ENCODE measurements at regions not wholly inside any gene's neighbourhood (a gene's known extent, or its start where the extent isn't known, plus 50 kb on each side); places are given as distances from the start of the nearest gene placed in this dataset.

DNA sequence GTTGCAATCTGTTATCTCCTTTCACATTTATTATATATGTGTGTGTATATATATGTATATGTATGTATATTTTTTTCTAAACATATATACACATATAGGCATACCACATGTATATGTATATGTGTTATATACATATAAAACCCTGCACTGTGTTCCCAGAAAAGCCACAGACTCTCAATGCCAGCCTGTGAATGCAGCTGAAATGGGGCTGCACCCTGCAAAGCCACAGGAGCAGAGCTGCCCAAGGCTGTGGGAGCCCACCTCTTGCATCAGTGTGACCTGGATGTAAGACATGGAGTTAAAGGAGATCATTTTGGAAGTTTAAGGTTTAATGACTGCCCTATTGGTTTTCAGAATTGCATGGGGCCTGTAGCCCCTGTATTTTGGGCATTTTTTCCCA is 762.3 kb upstream of the ARPP21 start:
- H3K79me2 ChIP-seq (ENCODE audit: control insufficient read depth, insufficient read depth, low read length), result no peaks in the 10 kb centered on the region
- POLR2A ChIA-PET, result no interaction called here
- DNase-seq (ENCODE audit: low read depth, low spot score), result no peak
- intact Hi-C loops (cut with micrococcal nuclease), result no loop called here
- H3K36me3 ChIP-seq (ENCODE audit: control insufficient read depth in 2 of 2, extremely low read depth in 1 of 2, insufficient read depth in 2 of 2, low read length in 2 of 2), result no peaks in the 10 kb centered on the region
- no peaks in the 10 kb centered on the region for H4K20me1 ChIP-seq (replicated peaks; ENCODE audit: control insufficient read depth, extremely low read depth, insufficient read depth, low read length)
- FAIRE-seq, result no peak
- H3K27me3 ChIP-seq (ENCODE audit: control insufficient read depth in 2 of 2, insufficient read depth in 2 of 2, low read length in 2 of 2), result no peaks in the 10 kb centered on the region
- dilution Hi-C loops (cut with MboI; ENCODE audit: extremely low pct_ligation_motif_present, low sequenced_read_pairs), result no loop called here
- BruUV-seq (replicated peaks), result no TSS peak
- H3K9me1 ChIP-seq (replicated peaks; ENCODE audit: control insufficient read depth, extremely low read depth, insufficient read depth, low read length), result no peaks in the 10 kb centered on the region
- no peak overlapping the region for H3K4me2 ChIP-seq (ENCODE audit: insufficient read depth, low read length)
- H3K9me3 ChIP-seq (replicated peaks; ENCODE audit: control insufficient read depth, insufficient read depth, low read length), result no peaks in the 10 kb centered on the region
- TF ChIP-seq, protein P1, sequence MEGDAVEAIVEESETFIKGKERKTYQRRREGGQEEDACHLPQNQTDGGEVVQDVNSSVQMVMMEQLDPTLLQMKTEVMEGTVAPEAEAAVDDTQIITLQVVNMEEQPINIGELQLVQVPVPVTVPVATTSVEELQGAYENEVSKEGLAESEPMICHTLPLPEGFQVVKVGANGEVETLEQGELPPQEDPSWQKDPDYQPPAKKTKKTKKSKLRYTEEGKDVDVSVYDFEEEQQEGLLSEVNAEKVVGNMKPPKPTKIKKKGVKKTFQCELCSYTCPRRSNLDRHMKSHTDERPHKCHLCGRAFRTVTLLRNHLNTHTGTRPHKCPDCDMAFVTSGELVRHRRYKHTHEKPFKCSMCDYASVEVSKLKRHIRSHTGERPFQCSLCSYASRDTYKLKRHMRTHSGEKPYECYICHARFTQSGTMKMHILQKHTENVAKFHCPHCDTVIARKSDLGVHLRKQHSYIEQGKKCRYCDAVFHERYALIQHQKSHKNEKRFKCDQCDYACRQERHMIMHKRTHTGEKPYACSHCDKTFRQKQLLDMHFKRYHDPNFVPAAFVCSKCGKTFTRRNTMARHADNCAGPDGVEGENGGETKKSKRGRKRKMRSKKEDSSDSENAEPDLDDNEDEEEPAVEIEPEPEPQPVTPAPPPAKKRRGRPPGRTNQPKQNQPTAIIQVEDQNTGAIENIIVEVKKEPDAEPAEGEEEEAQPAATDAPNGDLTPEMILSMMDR (IDR thresholded peaks at IDR 0.05; ENCODE audit: extremely low read depth in 1 of 2, insufficient read depth in 1 of 2, low read depth in 1 of 2, low read length in 2 of 2), result no peak
- TF ChIP-seq POLR2AphosphoS5 (IDR thresholded peaks at IDR 0.05; ENCODE audit: insufficient read depth, low read depth, low read length) (no peak), JUN (IDR thresholded peaks at IDR 0.05; ENCODE audit: borderline replicate concordance, insufficient read depth, insufficient read length, low read depth) (no peak), POLR2A (IDR thresholded peaks at IDR 0.05; ENCODE audit: low read depth, low read length) (no peak), MYC (IDR thresholded peaks at IDR 0.05; ENCODE audit: low read depth, low read length) (no peak), EZH2 (IDR thresholded peaks at IDR 0.05; ENCODE audit: borderline replicate concordance, low read depth, low read length, severe bottlenecking) (no peak), GATA2 (IDR thresholded peaks at IDR 0.05; ENCODE audit: insufficient read depth, insufficient read length, low read depth, low read length) (no peak), FOS (IDR thresholded peaks at IDR 0.05; ENCODE audit: borderline replicate concordance, insufficient read depth, low read length) (no peak)
- TF ChIP-seq, protein P2, sequence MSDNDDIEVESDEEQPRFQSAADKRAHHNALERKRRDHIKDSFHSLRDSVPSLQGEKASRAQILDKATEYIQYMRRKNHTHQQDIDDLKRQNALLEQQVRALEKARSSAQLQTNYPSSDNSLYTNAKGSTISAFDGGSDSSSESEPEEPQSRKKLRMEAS (IDR thresholded peaks at IDR 0.05; ENCODE audit: insufficient read depth, insufficient read length), result no peak
- CTCF ChIA-PET, result no interaction called here
- no peak overlapping the region for H3K4me3 ChIP-seq (replicated peaks in 1 of 3; ENCODE audit: insufficient read depth in 1 of 3, low read depth in 1 of 3, low read length in 3 of 3)
- no peak overlapping the region for H2AFZ ChIP-seq (ENCODE audit: low read depth, low read length)
- H3K27ac ChIP-seq (ENCODE audit: insufficient read depth, low read depth, low read length), result no peak overlapping the region
- no peaks in the 10 kb centered on the region for H3K4me1 ChIP-seq (ENCODE audit: control insufficient read depth, extremely low read depth, insufficient read depth, low read length)
- no peak overlapping the region for H3K9ac ChIP-seq (replicated peaks; ENCODE audit: extremely low read depth, insufficient read depth, low read length)

All from endothelial cell of umbilical vein (primary cell).